ENCODE measurements at regions not wholly inside any gene's neighbourhood (a gene's known extent, or its start where the extent isn't known, plus 50 kb on each side); places are given as distances from the start of the nearest gene placed in this dataset.
"Not testable (repeated sequence)": the region's sequence is repeated elsewhere in the genome, so short reads cannot be mapped to it uniquely, and the experiment has no call there.

- TF ChIP-seq, protein P1, sequence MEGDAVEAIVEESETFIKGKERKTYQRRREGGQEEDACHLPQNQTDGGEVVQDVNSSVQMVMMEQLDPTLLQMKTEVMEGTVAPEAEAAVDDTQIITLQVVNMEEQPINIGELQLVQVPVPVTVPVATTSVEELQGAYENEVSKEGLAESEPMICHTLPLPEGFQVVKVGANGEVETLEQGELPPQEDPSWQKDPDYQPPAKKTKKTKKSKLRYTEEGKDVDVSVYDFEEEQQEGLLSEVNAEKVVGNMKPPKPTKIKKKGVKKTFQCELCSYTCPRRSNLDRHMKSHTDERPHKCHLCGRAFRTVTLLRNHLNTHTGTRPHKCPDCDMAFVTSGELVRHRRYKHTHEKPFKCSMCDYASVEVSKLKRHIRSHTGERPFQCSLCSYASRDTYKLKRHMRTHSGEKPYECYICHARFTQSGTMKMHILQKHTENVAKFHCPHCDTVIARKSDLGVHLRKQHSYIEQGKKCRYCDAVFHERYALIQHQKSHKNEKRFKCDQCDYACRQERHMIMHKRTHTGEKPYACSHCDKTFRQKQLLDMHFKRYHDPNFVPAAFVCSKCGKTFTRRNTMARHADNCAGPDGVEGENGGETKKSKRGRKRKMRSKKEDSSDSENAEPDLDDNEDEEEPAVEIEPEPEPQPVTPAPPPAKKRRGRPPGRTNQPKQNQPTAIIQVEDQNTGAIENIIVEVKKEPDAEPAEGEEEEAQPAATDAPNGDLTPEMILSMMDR (IDR thresholded peaks at IDR 0.05; ENCODE audit: unreplicated experiment) = no peak
- Mint-ChIP-seq H3K36me3 (ENCODE audit: insufficient read depth, unreplicated experiment) (no peaks in the 10 kb centered on the region), H3K9me3 (ENCODE audit: unreplicated experiment) (no peaks in the 10 kb centered on the region), H3K27me3 (ENCODE audit: insufficient read depth, unreplicated experiment) (no peaks in the 10 kb centered on the region), H3K27ac (ENCODE audit: low read depth, unreplicated experiment) (no peak overlapping the region), H3K4me1 (ENCODE audit: insufficient read depth, unreplicated experiment) (no peaks in the 10 kb centered on the region), H3K4me3 (ENCODE audit: unreplicated experiment) (no peak overlapping the region)
- no TSS peak for BruUV-seq (replicated peaks)
- POLR2A ChIA-PET = no interaction called here
- CTCF ChIA-PET = no interaction called here
- intact Hi-C loops (cut with micrococcal nuclease) = no loop called here
- DNase-seq (ENCODE audit: unreplicated experiment) = no peak
Measured at GRCh38 chr14:84095681-84096080, 1434.3 kb upstream of the FLRT2 start.

- H3K27ac Mint-ChIP-seq (ENCODE audit: low read depth, unreplicated experiment) = no peak overlapping the region
Measured at GRCh38 chr14:84098261-84098660, 1431.7 kb upstream of the FLRT2 start.

DNA sequence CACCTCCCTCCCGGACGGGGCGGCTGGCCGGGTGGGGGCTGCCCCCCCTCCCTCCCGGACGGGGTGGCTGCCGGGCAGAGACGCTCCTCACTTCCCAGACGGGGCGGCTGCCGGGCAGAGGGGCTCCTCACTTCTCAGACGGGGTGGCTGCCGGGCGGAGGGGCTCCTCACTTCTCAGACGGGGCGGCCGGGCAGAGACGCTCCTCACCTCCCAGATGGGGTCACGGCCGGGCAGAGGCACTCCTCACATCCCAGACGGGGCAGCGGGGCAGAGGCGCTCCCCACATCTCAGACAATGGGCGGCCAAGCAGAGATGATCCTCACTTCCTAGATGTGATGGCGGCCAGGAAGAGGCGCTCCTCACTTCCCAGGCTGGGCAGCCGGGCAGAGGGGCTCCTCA lies 1430.4 kb upstream of the FLRT2 start:
- H3K27me3 Mint-ChIP-seq (ENCODE audit: insufficient read depth, unreplicated experiment); POLR2A ChIA-PET; H3K9me3 Mint-ChIP-seq (ENCODE audit: unreplicated experiment); H3K36me3 Mint-ChIP-seq (ENCODE audit: insufficient read depth, unreplicated experiment); H3K27ac Mint-ChIP-seq (ENCODE audit: low read depth, unreplicated experiment); H3K4me3 Mint-ChIP-seq (ENCODE audit: unreplicated experiment); DNase-seq (ENCODE audit: unreplicated experiment); CTCF ChIA-PET; H3K4me1 Mint-ChIP-seq (ENCODE audit: insufficient read depth, unreplicated experiment); intact Hi-C loops (cut with micrococcal nuclease); BruUV-seq (replicated peaks): not testable (repeated sequence)

More at GRCh38 chr14:84098261-84098660, 1431.7 kb upstream of the FLRT2 start:
- ChIA-PET POLR2A (interaction anchor here (0.6 kb wide), 1 partner anchor 1018 kb away, joined by 3 read pairs; no protein-coding TSS in a partner anchor), CTCF (interaction anchor here (0.6 kb wide), 1 partner anchor 1929 kb away, joined by 4 read pairs; no protein-coding TSS in a partner anchor)
- Mint-ChIP-seq H3K4me1 (ENCODE audit: insufficient read depth, unreplicated experiment) (no peaks in the 10 kb centered on the region), H3K9me3 (ENCODE audit: unreplicated experiment) (no peaks in the 10 kb centered on the region), H3K27me3 (ENCODE audit: insufficient read depth, unreplicated experiment) (no peaks in the 10 kb centered on the region), H3K36me3 (ENCODE audit: insufficient read depth, unreplicated experiment) (no peaks in the 10 kb centered on the region), H3K4me3 (ENCODE audit: unreplicated experiment) (no peak overlapping the region)
- TF ChIP-seq, protein P1 (IDR thresholded peaks at IDR 0.05; ENCODE audit: unreplicated experiment) = no peak
- no TSS peak for BruUV-seq (replicated peaks)
- DNase-seq (ENCODE audit: unreplicated experiment) = no peak
- intact Hi-C loops (cut with micrococcal nuclease) = no loop called here

- Mint-ChIP-seq H3K9me3 (ENCODE audit: unreplicated experiment) (peaks cover 7% of the 10 kb centered on the region), H3K27ac (ENCODE audit: low read depth, unreplicated experiment) (no peak overlapping the region), H3K4me3 (ENCODE audit: unreplicated experiment) (no peak overlapping the region), H3K36me3 (ENCODE audit: insufficient read depth, unreplicated experiment) (no peaks in the 10 kb centered on the region), H3K27me3 (ENCODE audit: insufficient read depth, unreplicated experiment) (no peaks in the 10 kb centered on the region), H3K4me1 (ENCODE audit: insufficient read depth, unreplicated experiment) (no peaks in the 10 kb centered on the region)
- DNase-seq (ENCODE audit: unreplicated experiment) = no peak
- intact Hi-C loops (cut with micrococcal nuclease) = no loop called here
- no TSS peak for BruUV-seq (replicated peaks)
- ChIA-PET POLR2A (interaction anchor here (0.5 kb wide), 1 partner anchor 750 kb away, joined by 3 read pairs; no protein-coding TSS in a partner anchor), CTCF (no interaction called here)
- TF ChIP-seq, protein P1 (IDR thresholded peaks at IDR 0.05; ENCODE audit: unreplicated experiment) = no peak
Measured at GRCh38 chr14:84107835-84108343, 1422.1 kb upstream of the FLRT2 start.
